HG03066 (cell line): ENCODE measurements at regions not wholly inside any gene's neighbourhood (a gene's known extent, or its start where the extent isn't known, plus 50 kb on each side); places are given as distances from the start of the nearest gene placed in this dataset.
"Not testable (repeated sequence)": the region's sequence is repeated elsewhere in the genome, so short reads cannot be mapped to it uniquely, and the experiment has no call there.

Experiments
- ATAC-seq: cut with Tn5 transposase; IDR thresholded peaks from one replicate; pipeline ENCODE4 v1.9.1; 2021; ENCODE audit warnings: low read depth; ENCODE audit not compliant: unreplicated experiment

GRCh38 chr6:150456466-150456865, 87.7 kb downstream of the IYD start:
- ATAC-seq, result no peak

GRCh38 chr6:150456902-150457643, 88.3 kb downstream of the IYD start:
- no peak for ATAC-seq

- no peak for ATAC-seq
These were observed 89.8 kb downstream of the IYD start for GRCh38 chr6:150458579-150458978.

GRCh38 chr6:150463852-150464251, 95.0 kb downstream of the IYD start:
- ATAC-seq, result no peak

- ATAC-seq, result no peak
These were observed 96.2 kb downstream of the IYD start for GRCh38 chr6:150464966-150465365.

- no peak for ATAC-seq
These were observed 96.8 kb downstream of the IYD start for GRCh38 chr6:150465610-150466009.

GRCh38 chr6:150466196-150466595, 97.4 kb downstream of the IYD start:
- ATAC-seq, result no peak

- ATAC-seq, result no peak
These were observed 101.3 kb downstream of the IYD start for GRCh38 chr6:150470131-150470530.

- ATAC-seq, result no peak
These were observed 102.3 kb downstream of the IYD start for GRCh38 chr6:150470960-150471665.

- no peak for ATAC-seq
These were observed 110.1 kb downstream of the IYD start for GRCh38 chr6:150478656-150479545.

GRCh38 chr6:150482883-150483409, 114.1 kb downstream of the IYD start:
- no peak for ATAC-seq

- ATAC-seq, result no peak
These were observed 114.3 kb upstream of the PLEKHG1 start for GRCh38 chr6:150485161-150485958.

- ATAC-seq, result no peak
These were observed 113.6 kb upstream of the PLEKHG1 start for GRCh38 chr6:150486048-150486447.

GRCh38 chr6:150490586-150490985, 109.1 kb upstream of the PLEKHG1 start:
- no peak for ATAC-seq

GRCh38 chr6:150491131-150491810, 108.4 kb upstream of the PLEKHG1 start:
- peak; percentile 89 for ATAC-seq

GRCh38 chr6:150491811-150492172, 107.9 kb upstream of the PLEKHG1 start:
- ATAC-seq, result no peak

GRCh38 chr6:150492507-150492906, 107.2 kb upstream of the PLEKHG1 start:
- ATAC-seq, result no peak

GRCh38 chr6:150492941-150493340, 106.7 kb upstream of the PLEKHG1 start:
- no peak for ATAC-seq

GRCh38 chr6:150493552-150493951, 106.1 kb upstream of the PLEKHG1 start:
- not testable (repeated sequence) for ATAC-seq

- no peak for ATAC-seq
These were observed 105.4 kb upstream of the PLEKHG1 start for GRCh38 chr6:150494241-150494640.
